Endothelial cell of umbilical vein (primary cell): ENCODE measurements at regions not wholly inside any gene's neighbourhood (a gene's known extent, or its start where the extent isn't known, plus 50 kb on each side); places are given as distances from the start of the nearest gene placed in this dataset.

ENCODE experiments used
- BruUV-seq: library from RNA; stranded (reverse); fragments of 400-500 nt; replicated peaks from 2 replicates; lab custom pipeline; 2021; lab: Mats Ljungman, UMichigan
- CTCF ChIA-PET: fragments of 300-600, 350-600 bp; sonication (Branson Sonifier 250); formaldehyde crosslinking; loops from one replicate; lab custom pipeline; 2021; ENCODE audit warnings: antibody characterized with exemption, inconsistent platforms; lab: Charles Lee
- POLR2A ChIA-PET: fragments of 300-600, 350-600 bp; sonication (Branson Sonifier 250); formaldehyde crosslinking; loops from one replicate; lab custom pipeline; 2021; ENCODE audit warnings: antibody characterized with exemption, inconsistent platforms; lab: Charles Lee
- DNase-seq: peaks from one replicate; pipeline ENCODE4 v3.0.0-alpha.2; 2011; ENCODE audit warnings: low read depth, low spot score
- FAIRE-seq: peaks from 2 replicates; lab custom pipeline; 2011; peaks lifted over from hg19 to GRCh38; lab: Jason Lieb, UNC
- H2AFZ ChIP-seq: 2 replicates; pipeline ENCODE4 v1.6.0; 2012; ENCODE audit warnings: low read depth, low read length, control low read depth, inconsistent platforms
- H3K27ac ChIP-seq: 2 replicates; pipeline ENCODE4 v1.5.1; 2011; ENCODE audit warnings: low read depth, mild to moderate bottlenecking, control low read depth, low read length, moderate library complexity; ENCODE audit not compliant: insufficient read depth
- H3K27me3 ChIP-seq, 2 experiments: 2 replicates each; pipeline versions ENCODE4 v1.6.0 to v1.6.1; 2011; ENCODE audit warnings: low read length in 2 of 2, mixed read lengths in 1 of 2; ENCODE audit not compliant: control insufficient read depth in 2 of 2, insufficient read depth in 2 of 2
- H3K36me3 ChIP-seq, 2 experiments: 2 replicates in 1 of 2; 3 replicates in 1 of 2; pipeline ENCODE4 v1.5.1; 2011; ENCODE audit warnings: low read length in 2 of 2, mild to moderate bottlenecking in 1 of 2, moderate library complexity in 1 of 2; ENCODE audit not compliant: control insufficient read depth in 2 of 2, insufficient read depth in 2 of 2; ENCODE audit errors: extremely low read depth in 1 of 2
- H3K4me1 ChIP-seq: 3 replicates; pipeline ENCODE4 v1.5.1; 2011; ENCODE audit warnings: mild to moderate bottlenecking, low read length; ENCODE audit not compliant: control insufficient read depth, insufficient read depth; ENCODE audit errors: extremely low read depth
- H3K4me2 ChIP-seq: 2 replicates; pipeline ENCODE4 v1.6.1; 2011; ENCODE audit warnings: low read length, control low read depth, mixed read lengths; ENCODE audit not compliant: insufficient read depth
- H3K4me3 ChIP-seq, 3 experiments: fragments of 200-600 bp in 1 of 3; sonication (generic), shearing (Covaris generic) in 1 of 3; replicated peaks in 1 of 3; 2 replicates each; pipeline ENCODE4 v1.5.1; 2011 to 2016; ENCODE audit warnings: control low read depth in 3 of 3, low read length in 3 of 3, mild to moderate bottlenecking in 2 of 3, inconsistent platforms in 1 of 3, low read depth in 1 of 3, moderate library complexity in 1 of 3; ENCODE audit not compliant: insufficient read depth in 1 of 3
- H3K79me2 ChIP-seq: 2 replicates; pipeline ENCODE4 v1.6.0; 2012; ENCODE audit warnings: low read length, inconsistent platforms; ENCODE audit not compliant: control insufficient read depth, insufficient read depth
- H3K9ac ChIP-seq: replicated peaks from 2 replicates; pipeline ENCODE3; 2011; ENCODE audit warnings: low read length, control low read depth; ENCODE audit not compliant: insufficient read depth; ENCODE audit errors: extremely low read depth
- H3K9me1 ChIP-seq: replicated peaks from 3 replicates; pipeline ENCODE4 v1.6.0; 2011; ENCODE audit warnings: mild to moderate bottlenecking, low read length; ENCODE audit not compliant: control insufficient read depth, insufficient read depth; ENCODE audit errors: extremely low read depth
- H3K9me3 ChIP-seq: replicated peaks from 2 replicates; pipeline ENCODE4 v1.5.1; 2012; ENCODE audit warnings: low read length, inconsistent platforms; ENCODE audit not compliant: control insufficient read depth, insufficient read depth
- H4K20me1 ChIP-seq: replicated peaks from 2 replicates; pipeline ENCODE3; 2011; ENCODE audit warnings: mild to moderate bottlenecking, low read length; ENCODE audit not compliant: control insufficient read depth, insufficient read depth; ENCODE audit errors: extremely low read depth
- CTCF ChIP-seq, 2 donors: IDR thresholded peaks; 1 replicate in 1 of 2; 2 replicates in 1 of 2; pipeline ENCODE4 v1.5.1; 2011; ENCODE audit warnings: low read length in 2 of 2, mild to moderate bottlenecking in 2 of 2, moderate library complexity in 2 of 2, control low read depth in 1 of 2, inconsistent platforms in 1 of 2, low read depth in 1 of 2; ENCODE audit not compliant: insufficient read depth in 1 of 2; ENCODE audit errors: extremely low read depth in 1 of 2
- FOS ChIP-seq: IDR thresholded peaks from 2 replicates; pipeline ENCODE4 v1.6.1; 2011; ENCODE audit warnings: mild to moderate bottlenecking, low read length, moderate library complexity, borderline replicate concordance; ENCODE audit not compliant: insufficient read depth
- GATA2 ChIP-seq: IDR thresholded peaks from 2 replicates; pipeline ENCODE4 v1.7.0; 2011; ENCODE audit warnings: low read depth, mild to moderate bottlenecking, moderate library complexity, mixed read lengths, low read length; ENCODE audit not compliant: insufficient read length, insufficient read depth
- JUN ChIP-seq: IDR thresholded peaks from 2 replicates; pipeline ENCODE4 v1.6.1; 2011; ENCODE audit warnings: borderline replicate concordance, low read depth; ENCODE audit not compliant: insufficient read length, insufficient read depth
- MAX ChIP-seq: IDR thresholded peaks from 2 replicates; pipeline ENCODE4 v1.6.1; 2011; ENCODE audit not compliant: insufficient read depth, insufficient read length
- MYC ChIP-seq: IDR thresholded peaks from one replicate; pipeline ENCODE4 v1.6.1; 2011; ENCODE audit warnings: mild to moderate bottlenecking, low read depth, low read length
- POLR2A ChIP-seq: IDR thresholded peaks from 2 replicates; pipeline ENCODE4 v1.6.1; 2012; ENCODE audit warnings: low read depth, mild to moderate bottlenecking, control low read depth, low read length
- POLR2AphosphoS5 ChIP-seq: IDR thresholded peaks from 2 replicates; pipeline ENCODE4 v1.6.1; 2012; ENCODE audit warnings: low read depth, mild to moderate bottlenecking, control low read depth, low read length, moderate library complexity; ENCODE audit not compliant: insufficient read depth
- dilution Hi-C: fragments of 300-500 bp; cut with MboI; formaldehyde crosslinking; loops from one replicate; pipeline ENCODE4 v1.15.0; 2019; ENCODE audit warnings: low sequenced_read_pairs; ENCODE audit not compliant: extremely low pct_ligation_motif_present
- intact Hi-C: fragments of 100-400 bp; cut with micrococcal nuclease; formaldehyde crosslinking; loops from one replicate; pipeline ENCODE4 v1.10.0; 2022

- intact Hi-C loops = no loop called here
- dilution Hi-C loops = no loop called here
- Histone ChIP-seq H3K27me3 (no peaks in the 10 kb centered on the region), H3K4me2 (no peak overlapping the region), H3K4me1 (no peaks in the 10 kb centered on the region), H3K79me2 (no peaks in the 10 kb centered on the region), H3K9ac (no peak overlapping the region), H2AFZ (no peak overlapping the region), H3K9me3 (no peaks in the 10 kb centered on the region), H4K20me1 (no peaks in the 10 kb centered on the region), H3K4me3 (no peak overlapping the region), H3K27ac (no peak overlapping the region), H3K36me3 (no peaks in the 10 kb centered on the region), H3K9me1 (no peaks in the 10 kb centered on the region)
- no peak for DNase-seq
- POLR2A ChIA-PET = no interaction called here
- BruUV-seq = no TSS peak
- CTCF ChIA-PET = interaction anchor here (1.2 kb wide), 1 partner anchor 9 kb away, joined by 3 read pairs; no protein-coding TSS in a partner anchor
- FAIRE-seq = no peak
- TF ChIP-seq MYC (no peak), GATA2 (no peak), FOS (no peak), MAX (no peak), POLR2A (no peak)
These were observed 523.9 kb upstream of the AGTR1 start for GRCh38 chr3:148173851-148174250.

- no peak overlapping the region for H2AFZ ChIP-seq
- H3K79me2 ChIP-seq = no peaks in the 10 kb centered on the region
- no peak for DNase-seq
- no peaks in the 10 kb centered on the region for H3K9me3 ChIP-seq
- FAIRE-seq = no peak
- CTCF ChIA-PET = no interaction called here
- no peak overlapping the region for H3K4me3 ChIP-seq
- H4K20me1 ChIP-seq = no peaks in the 10 kb centered on the region
- no peaks in the 10 kb centered on the region for H3K4me1 ChIP-seq
- no peak overlapping the region for H3K4me2 ChIP-seq
- H3K9ac ChIP-seq = no peak overlapping the region
- TF ChIP-seq MYC (no peak), CTCF (IDR thresholded peaks at IDR 0.05; ENCODE audit: extremely low read depth in 1 of 2, insufficient read depth in 1 of 2, low read depth in 1 of 2, low read length in 2 of 2) (no peak), MAX (no peak), POLR2A (no peak), JUN (no peak), POLR2AphosphoS5 (no peak)
- no peaks in the 10 kb centered on the region for H3K9me1 ChIP-seq
- H3K27ac ChIP-seq = no peak overlapping the region
- intact Hi-C loops (no loop called here), dilution Hi-C loops (no loop called here)
- no TSS peak for BruUV-seq
- H3K36me3 ChIP-seq = no peaks in the 10 kb centered on the region
- POLR2A ChIA-PET = no interaction called here
- H3K27me3 ChIP-seq = no peaks in the 10 kb centered on the region
These were observed 522.5 kb upstream of the AGTR1 start for GRCh38 chr3:148175214-148175613.
